ENCODE measurements at regions not wholly inside any gene's neighbourhood (a gene's known extent, or its start where the extent isn't known, plus 50 kb on each side); places are given as distances from the start of the nearest gene placed in this dataset.

DNA sequence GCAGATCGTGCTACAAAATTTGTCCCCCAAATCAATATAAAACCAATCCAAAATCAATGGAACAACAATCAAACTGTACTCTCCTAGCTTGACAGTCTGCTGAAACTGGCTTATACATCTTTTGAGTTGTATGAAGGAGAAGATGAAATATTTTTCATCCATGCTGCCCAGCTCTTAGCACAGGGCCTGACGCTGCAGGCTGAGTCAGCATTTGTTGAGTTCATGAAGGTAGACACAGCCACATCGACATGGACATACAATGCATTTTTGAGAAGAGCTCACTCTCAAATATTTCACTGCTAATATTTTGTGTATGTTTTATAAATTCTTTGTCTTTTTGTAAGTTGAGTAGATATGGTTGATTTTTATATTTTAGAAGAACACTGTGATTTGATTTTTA lies 327.3 kb downstream of the OTOL1 start:
- H3K36me3 ChIP-seq (ENCODE audit: insufficient read depth, low read length), result no peaks in the 10 kb centered on the region
- Mint-ChIP-seq H3K27ac (no peak overlapping the region), H3K4me1 (ENCODE audit: low read depth) (no peaks in the 10 kb centered on the region), H3K4me3 (no peak overlapping the region), H3K27me3 (no peaks in the 10 kb centered on the region), H3K36me3 (ENCODE audit: low read depth) (no peaks in the 10 kb centered on the region), H3K9me3 (peaks cover 2% of the 10 kb centered on the region)
- CTCF ChIA-PET, result no interaction called here
- H3K9me3 ChIP-seq (ENCODE audit: control insufficient read depth in 1 of 2, insufficient read depth in 1 of 2, low read length in 2 of 2), result no peaks in the 10 kb centered on the region
- H3K27ac ChIP-seq (ENCODE audit: low read depth in 1 of 2, low read length in 2 of 2), result no peak overlapping the region
- no peak for DNase-seq
- POLR2A ChIA-PET, result no interaction called here
- no peaks in the 10 kb centered on the region for H3K4me1 ChIP-seq (ENCODE audit: insufficient read depth, low read length)
- no peaks in the 10 kb centered on the region for H3K27me3 ChIP-seq (ENCODE audit: control insufficient read depth in 1 of 2, insufficient read depth in 2 of 2, low read length in 2 of 2)
- TF ChIP-seq CTCF (IDR thresholded peaks at IDR 0.05), result no peak
- intact Hi-C loops (cut with DNase I, micrococcal nuclease), result no loop called here
- H3K4me3 ChIP-seq (ENCODE audit: low read length), result no peak overlapping the region
- no peak for ATAC-seq (ENCODE audit: poor library complexity)

DNA sequence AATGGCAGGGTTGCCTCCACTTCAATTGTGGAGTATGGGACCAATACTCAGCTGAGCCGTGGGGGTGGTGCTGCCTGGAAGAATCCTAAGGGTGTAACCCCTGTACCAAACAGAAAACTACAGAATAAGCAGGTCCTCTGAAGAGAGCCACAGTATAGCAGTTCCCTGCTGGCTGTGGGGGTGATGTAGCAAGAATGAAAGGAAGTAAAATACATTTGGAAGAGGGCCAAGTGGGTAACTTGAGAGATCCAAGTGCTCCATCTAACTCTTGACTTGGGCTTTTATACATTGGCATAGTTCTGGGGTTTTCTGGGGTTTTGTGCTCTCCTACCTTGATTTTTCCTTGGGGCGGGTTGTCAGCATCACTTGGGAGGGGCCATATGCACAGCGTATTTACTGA lies 341.4 kb downstream of the OTOL1 start:
- no peak for ATAC-seq (ENCODE audit: poor library complexity)
- no peak for TF ChIP-seq CTCF (IDR thresholded peaks at IDR 0.05)
- Mint-ChIP-seq H3K36me3 (ENCODE audit: low read depth) (no peaks in the 10 kb centered on the region), H3K9me3 (peaks cover 3% of the 10 kb centered on the region), H3K4me3 (no peak overlapping the region), H3K4me1 (ENCODE audit: low read depth) (no peaks in the 10 kb centered on the region), H3K27me3 (no peaks in the 10 kb centered on the region), H3K27ac (no peak overlapping the region)
- POLR2A ChIA-PET, result no interaction called here
- CTCF ChIA-PET, result no interaction called here
- Histone ChIP-seq H3K27ac (ENCODE audit: low read depth in 1 of 2, low read length in 2 of 2) (no peak overlapping the region), H3K4me3 (ENCODE audit: low read length) (no peak overlapping the region), H3K4me1 (ENCODE audit: insufficient read depth, low read length) (no peaks in the 10 kb centered on the region), H3K9me3 (ENCODE audit: control insufficient read depth in 1 of 2, insufficient read depth in 1 of 2, low read length in 2 of 2) (no peaks in the 10 kb centered on the region), H3K27me3 (ENCODE audit: control insufficient read depth in 1 of 2, insufficient read depth in 2 of 2, low read length in 2 of 2) (no peaks in the 10 kb centered on the region), H3K36me3 (ENCODE audit: insufficient read depth, low read length) (no peaks in the 10 kb centered on the region)
- intact Hi-C loops (cut with DNase I, micrococcal nuclease), result no loop called here
- DNase-seq, result no peak

GRCh38 chr3:161848376-161848775 lies 351.8 kb downstream of the OTOL1 start:
- Histone ChIP-seq H3K36me3 (ENCODE audit: insufficient read depth, low read length) (no peaks in the 10 kb centered on the region), H3K4me1 (ENCODE audit: insufficient read depth, low read length) (no peaks in the 10 kb centered on the region), H3K27me3 (ENCODE audit: control insufficient read depth in 1 of 2, insufficient read depth in 2 of 2, low read length in 2 of 2) (no peaks in the 10 kb centered on the region), H3K27ac (ENCODE audit: low read depth in 1 of 2, low read length in 2 of 2) (no peak overlapping the region), H3K4me3 (ENCODE audit: low read length) (no peak overlapping the region), H3K9me3 (ENCODE audit: control insufficient read depth in 1 of 2, insufficient read depth in 1 of 2, low read length in 2 of 2) (no peaks in the 10 kb centered on the region)
- CTCF ChIA-PET, result no interaction called here
- no peak for ATAC-seq (ENCODE audit: poor library complexity)
- H3K27me3 Mint-ChIP-seq, result no peaks in the 10 kb centered on the region
- H3K4me3 Mint-ChIP-seq, result no peak overlapping the region
- no peak for DNase-seq
- no peak for TF ChIP-seq CTCF (IDR thresholded peaks at IDR 0.05)
- no peaks in the 10 kb centered on the region for H3K4me1 Mint-ChIP-seq (ENCODE audit: low read depth)
- intact Hi-C loops (cut with DNase I, micrococcal nuclease), result no loop called here
- H3K9me3 Mint-ChIP-seq, result no peaks in the 10 kb centered on the region
- H3K36me3 Mint-ChIP-seq (ENCODE audit: low read depth), result no peaks in the 10 kb centered on the region
- POLR2A ChIA-PET, result no interaction called here
- H3K27ac Mint-ChIP-seq, result no peak overlapping the region

Data from CD4-positive, alpha-beta T cell (primary cell).